ENCODE measurements at regions not wholly inside any gene's neighbourhood (a gene's known extent, or its start where the extent isn't known, plus 50 kb on each side); places are given as distances from the start of the nearest gene placed in this dataset.

GRCh38 chr6:147755999-147756398, 247.5 kb downstream of the SAMD5 start:
- H3K27me3 ChIP-seq: no peaks in the 10 kb centered on the region
- H3K27ac ChIP-seq: no peak overlapping the region
- intact Hi-C loops (cut with DNase I): no loop called here
- ATAC-seq: no peak
- peaks cover 0 to 17% (median 6%) of the 10 kb centered on the region in 11 donors for H3K9me3 ChIP-seq
- no peak for TF ChIP-seq CTCF (IDR thresholded peaks at IDR 0.05)
- H3K36me3 ChIP-seq: no peaks in the 10 kb centered on the region
- H3K4me3 ChIP-seq: no peak overlapping the region
- 82 to 92% methylated on average over 3 of the region's 3 CpGs for WGBS, 2 donors
- DNase-seq: no peak
- no peaks in the 10 kb centered on the region for H3K4me1 ChIP-seq

- WGBS, 2 donors: 61 to 73% methylated on average over 3 of the region's 3 CpGs
- Histone ChIP-seq H3K36me3 (no peaks in the 10 kb centered on the region), H3K27me3 (no peaks in the 10 kb centered on the region), H3K4me3 (no peak overlapping the region), H3K27ac (no peak overlapping the region), H3K4me1 (no peaks in the 10 kb centered on the region), H3K9me3 (peaks cover 0 to 17% (median 6%) of the 10 kb centered on the region in 11 donors)
- ATAC-seq: no peak
- intact Hi-C loops (cut with DNase I): no loop called here
- no peak for TF ChIP-seq CTCF (IDR thresholded peaks at IDR 0.05)
- no peak for DNase-seq
Observed at GRCh38 chr6:147756891-147757290, 248.4 kb downstream of the SAMD5 start.

- DNase-seq: no peak
- intact Hi-C loops (cut with DNase I): no loop called here
Observed at GRCh38 chr6:147757291-147757690, 248.8 kb downstream of the SAMD5 start.

GRCh38 chr6:147758303-147758702, 249.8 kb downstream of the SAMD5 start:
- no peaks in the 10 kb centered on the region for H3K27me3 ChIP-seq
- no peak overlapping the region for H3K4me3 ChIP-seq
- peaks cover 0 to 17% (median 6%) of the 10 kb centered on the region in 11 donors for H3K9me3 ChIP-seq
- intact Hi-C loops (cut with DNase I): no loop called here
- DNase-seq (no peak), ATAC-seq (no peak)
- WGBS, 2 donors: 81 to 84% methylated on average over 2 of the region's 2 CpGs
- H3K4me1 ChIP-seq: no peaks in the 10 kb centered on the region
- no peak overlapping the region for H3K27ac ChIP-seq
- TF ChIP-seq CTCF (IDR thresholded peaks at IDR 0.05): no peak
- H3K36me3 ChIP-seq: no peaks in the 10 kb centered on the region

More at GRCh38 chr6:147757291-147757690, 248.8 kb downstream of the SAMD5 start:
- no peak overlapping the region for H3K27ac ChIP-seq
- H3K36me3 ChIP-seq: no peaks in the 10 kb centered on the region
- no peak for ATAC-seq
- TF ChIP-seq CTCF (IDR thresholded peaks at IDR 0.05): no peak
- H3K9me3 ChIP-seq: peaks cover 0 to 17% (median 6%) of the 10 kb centered on the region in 11 donors
- no peak overlapping the region for H3K4me3 ChIP-seq
- no peaks in the 10 kb centered on the region for H3K27me3 ChIP-seq
- no peaks in the 10 kb centered on the region for H3K4me1 ChIP-seq

All from heart right ventricle (tissue), 16 donors.